Amniotic epithelial cell (primary cell): ENCODE measurements at regions not wholly inside any gene's neighbourhood (a gene's known extent, or its start where the extent isn't known, plus 50 kb on each side); places are given as distances from the start of the nearest gene placed in this dataset.

ENCODE experiments used
- DNase-seq: peaks from one replicate; pipeline ENCODE4 v3.0.0-alpha.2; 2010; ENCODE audit warnings: low read depth

GRCh38 chr11:128194216-128194615 is 393.1 kb downstream of the ETS1 start:
- no peak for DNase-seq

- DNase-seq, result no peak
Measured at GRCh38 chr11:128193615-128194014, 393.7 kb downstream of the ETS1 start.

GRCh38 chr11:128190312-128190711 is 397.0 kb downstream of the ETS1 start:
- DNase-seq, result no peak

- no peak for DNase-seq
Measured at GRCh38 chr11:128189823-128190222, 397.5 kb downstream of the ETS1 start.

- DNase-seq, result no peak
Measured at GRCh38 chr11:128188346-128189004, 398.9 kb downstream of the ETS1 start.

- no peak for DNase-seq
Measured at GRCh38 chr11:128187835-128188234, 399.5 kb downstream of the ETS1 start.

GRCh38 chr11:128187377-128187776 is 400.0 kb downstream of the ETS1 start:
- DNase-seq, result peak; percentile 32

GRCh38 chr11:128184981-128185380 is 402.4 kb downstream of the ETS1 start:
- DNase-seq, result no peak

- peak; percentile 37 for DNase-seq
Measured at GRCh38 chr11:128182844-128183243, 404.5 kb downstream of the ETS1 start.

GRCh38 chr11:128181984-128182383 is 405.4 kb downstream of the ETS1 start:
- no peak for DNase-seq

- DNase-seq, result peak; percentile 89
Measured at GRCh38 chr11:128181088-128181480, 406.3 kb downstream of the ETS1 start.

GRCh38 chr11:128180441-128181087 is 406.8 kb downstream of the ETS1 start:
- DNase-seq, result peak; percentile 94

GRCh38 chr11:128179512-128179911 is 407.8 kb downstream of the ETS1 start:
- DNase-seq, result no peak

- DNase-seq, result peak; percentile 21
Measured at GRCh38 chr11:128179039-128179438, 408.3 kb downstream of the ETS1 start.

GRCh38 chr11:128174465-128175291 is 412.7 kb downstream of the ETS1 start:
- peak; percentile 70 for DNase-seq

- DNase-seq, result peak; percentile 76
Measured at GRCh38 chr11:128172046-128172878, 415.1 kb downstream of the ETS1 start.

- no peak for DNase-seq
Measured at GRCh38 chr11:128171506-128171905, 415.9 kb downstream of the ETS1 start.

- no peak for DNase-seq
Measured at GRCh38 chr11:128165572-128165971, 421.8 kb downstream of the ETS1 start.

- DNase-seq, result no peak
Measured at GRCh38 chr11:128164080-128164741, 423.1 kb downstream of the ETS1 start.

- DNase-seq, result no peak
Measured at GRCh38 chr11:128161994-128162393, 425.4 kb downstream of the ETS1 start.

GRCh38 chr11:128161436-128161835 is 425.9 kb downstream of the ETS1 start:
- no peak for DNase-seq

GRCh38 chr11:128158860-128159259 is 428.5 kb downstream of the ETS1 start:
- DNase-seq, result no peak
